WERI-Rb-1 (cell line): ENCODE measurements at regions not wholly inside any gene's neighbourhood (a gene's known extent, or its start where the extent isn't known, plus 50 kb on each side); places are given as distances from the start of the nearest gene placed in this dataset.
"Not testable (repeated sequence)": the region's sequence is repeated elsewhere in the genome, so short reads cannot be mapped to it uniquely, and the experiment has no call there.

ENCODE experiments used
- DNase-seq: peaks from one replicate; pipeline ENCODE4 v3.0.0-alpha.2; 2020
- H3K27ac ChIP-seq: fragments of 250-450 bp; sonication (Bioruptor Pico); 2 replicates; pipeline ENCODE4 v1.5.1; 2020; ENCODE audit warnings: mild to moderate bottlenecking, moderate library complexity
- H3K27me3 ChIP-seq: fragments of 250-450 bp; sonication (Bioruptor Pico); 2 replicates; pipeline ENCODE4 v1.5.1; 2021; ENCODE audit warnings: mild to moderate bottlenecking, low read depth, moderate library complexity; ENCODE audit not compliant: insufficient read depth, severe bottlenecking
- H3K36me3 ChIP-seq: fragments of 250-450 bp; sonication (Bioruptor Pico); 2 replicates; pipeline ENCODE4 v1.5.1; 2020; ENCODE audit warnings: mild to moderate bottlenecking, moderate library complexity
- H3K4me3 ChIP-seq: 2 replicates; pipeline ENCODE4 v1.5.1; 2011; ENCODE audit warnings: low read depth, mild to moderate bottlenecking, control low read depth, low read length
- H3K9me3 ChIP-seq: fragments of 250-450 bp; sonication (Bioruptor Pico); 2 replicates; pipeline ENCODE4 v1.5.1; 2021; ENCODE audit warnings: mild to moderate bottlenecking, moderate library complexity; ENCODE audit not compliant: severe bottlenecking
- CTCF ChIP-seq: IDR thresholded peaks from 2 replicates; pipeline ENCODE4 v1.5.1; 2011; ENCODE audit warnings: low read depth, mild to moderate bottlenecking, control low read depth, inconsistent platforms, low read length

GRCh38 chr4:152063621-152064240 is 302.9 kb upstream of the GATB start:
- H3K27ac ChIP-seq, result no peak overlapping the region
- no peak overlapping the region for H3K4me3 ChIP-seq
- TF ChIP-seq CTCF, result no peak
- DNase-seq, result no peak
- H3K27me3 ChIP-seq, result peaks cover 41% of the 10 kb centered on the region
- no peaks in the 10 kb centered on the region for H3K36me3 ChIP-seq
- no peaks in the 10 kb centered on the region for H3K9me3 ChIP-seq

- no peak for TF ChIP-seq CTCF
- no peaks in the 10 kb centered on the region for H3K36me3 ChIP-seq
- H3K27ac ChIP-seq, result no peak overlapping the region
Observed at GRCh38 chr4:152062936-152063620, 302.3 kb upstream of the GATB start.

GRCh38 chr4:152054731-152055130 is 293.9 kb upstream of the GATB start:
- no peak overlapping the region for H3K4me3 ChIP-seq
- H3K36me3 ChIP-seq, result no peaks in the 10 kb centered on the region
- peaks cover 13% of the 10 kb centered on the region for H3K9me3 ChIP-seq
- H3K27ac ChIP-seq, result no peak overlapping the region
- no peak for DNase-seq
- peaks cover 52% of the 10 kb centered on the region for H3K27me3 ChIP-seq
- no peak for TF ChIP-seq CTCF

More at GRCh38 chr4:152062936-152063620, 302.3 kb upstream of the GATB start:
- Histone ChIP-seq H3K4me3 (no peak overlapping the region), H3K9me3 (no peaks in the 10 kb centered on the region), H3K27me3 (peaks cover 40% of the 10 kb centered on the region)
- DNase-seq, result no peak

GRCh38 chr4:152052451-152053057 is 291.7 kb upstream of the GATB start:
- H3K27ac ChIP-seq, result no peak overlapping the region

GRCh38 chr4:152051332-152051731 is 290.5 kb upstream of the GATB start:
- not testable (repeated sequence) for H3K36me3 ChIP-seq, H3K27ac ChIP-seq, DNase-seq, H3K4me3 ChIP-seq, H3K9me3 ChIP-seq
- peaks cover 71% of the 10 kb centered on the region for H3K27me3 ChIP-seq

More at GRCh38 chr4:152052451-152053057, 291.7 kb upstream of the GATB start:
- TF ChIP-seq CTCF, result no peak
- Histone ChIP-seq H3K27me3 (peaks cover 61% of the 10 kb centered on the region), H3K9me3 (peaks cover 9% of the 10 kb centered on the region), H3K4me3 (no peak overlapping the region), H3K36me3 (no peaks in the 10 kb centered on the region)
- no peak for DNase-seq

- DNase-seq, result no peak
- H3K4me3 ChIP-seq, result no peak overlapping the region
- no peaks in the 10 kb centered on the region for H3K36me3 ChIP-seq
- peaks cover 81% of the 10 kb centered on the region for H3K27me3 ChIP-seq
- H3K9me3 ChIP-seq, result peaks cover 4% of the 10 kb centered on the region
- TF ChIP-seq CTCF, result no peak
- no peak overlapping the region for H3K27ac ChIP-seq
Observed at GRCh38 chr4:152050106-152050505, 289.3 kb upstream of the GATB start.
